ENCODE measurements at regions not wholly inside any gene's neighbourhood (a gene's known extent, or its start where the extent isn't known, plus 50 kb on each side); places are given as distances from the start of the nearest gene placed in this dataset.

DNA sequence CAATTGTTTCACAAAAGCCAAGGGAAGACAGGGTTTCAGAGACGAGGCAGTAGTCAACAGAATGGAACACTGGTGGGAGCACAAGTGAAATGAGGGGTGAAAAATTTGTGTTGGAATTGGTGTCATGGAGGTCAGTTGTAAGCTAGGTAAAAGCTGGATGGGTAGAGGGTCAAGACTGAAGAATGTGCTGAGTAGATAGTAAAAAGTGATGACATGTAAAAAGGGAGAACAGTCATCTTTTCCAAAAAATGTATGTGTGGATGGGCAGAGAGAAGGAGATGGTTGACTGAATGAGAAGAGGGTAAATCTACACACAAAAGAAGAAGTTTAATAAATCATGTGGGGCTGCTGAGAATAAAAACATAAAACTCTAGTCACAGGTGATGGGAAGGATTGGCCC lies 92.7 kb upstream of the COL3A1 start:
- no peak for TF ChIP-seq POLR2A (IDR thresholded peaks at IDR 0.05)
- TF ChIP-seq, protein P1, sequence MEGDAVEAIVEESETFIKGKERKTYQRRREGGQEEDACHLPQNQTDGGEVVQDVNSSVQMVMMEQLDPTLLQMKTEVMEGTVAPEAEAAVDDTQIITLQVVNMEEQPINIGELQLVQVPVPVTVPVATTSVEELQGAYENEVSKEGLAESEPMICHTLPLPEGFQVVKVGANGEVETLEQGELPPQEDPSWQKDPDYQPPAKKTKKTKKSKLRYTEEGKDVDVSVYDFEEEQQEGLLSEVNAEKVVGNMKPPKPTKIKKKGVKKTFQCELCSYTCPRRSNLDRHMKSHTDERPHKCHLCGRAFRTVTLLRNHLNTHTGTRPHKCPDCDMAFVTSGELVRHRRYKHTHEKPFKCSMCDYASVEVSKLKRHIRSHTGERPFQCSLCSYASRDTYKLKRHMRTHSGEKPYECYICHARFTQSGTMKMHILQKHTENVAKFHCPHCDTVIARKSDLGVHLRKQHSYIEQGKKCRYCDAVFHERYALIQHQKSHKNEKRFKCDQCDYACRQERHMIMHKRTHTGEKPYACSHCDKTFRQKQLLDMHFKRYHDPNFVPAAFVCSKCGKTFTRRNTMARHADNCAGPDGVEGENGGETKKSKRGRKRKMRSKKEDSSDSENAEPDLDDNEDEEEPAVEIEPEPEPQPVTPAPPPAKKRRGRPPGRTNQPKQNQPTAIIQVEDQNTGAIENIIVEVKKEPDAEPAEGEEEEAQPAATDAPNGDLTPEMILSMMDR (IDR thresholded peaks at IDR 0.05): no peak
